C4-2B (cell line): ENCODE measurements at regions not wholly inside any gene's neighbourhood (a gene's known extent, or its start where the extent isn't known, plus 50 kb on each side); places are given as distances from the start of the nearest gene placed in this dataset.

Experiments used
- ZFX ChIP-seq: fragments of 450-650 bp; IDR thresholded peaks from 2 replicates; pipeline ENCODE4 v1.6.1; 2017
- TF ChIP-seq, protein P1 (sequence below): fragments of 450-650 bp; conservative IDR thresholded peaks from 2 replicates; pipeline ENCODE4 v1.5.1; 2017; ENCODE audit warnings: mild to moderate bottlenecking

DNA sequence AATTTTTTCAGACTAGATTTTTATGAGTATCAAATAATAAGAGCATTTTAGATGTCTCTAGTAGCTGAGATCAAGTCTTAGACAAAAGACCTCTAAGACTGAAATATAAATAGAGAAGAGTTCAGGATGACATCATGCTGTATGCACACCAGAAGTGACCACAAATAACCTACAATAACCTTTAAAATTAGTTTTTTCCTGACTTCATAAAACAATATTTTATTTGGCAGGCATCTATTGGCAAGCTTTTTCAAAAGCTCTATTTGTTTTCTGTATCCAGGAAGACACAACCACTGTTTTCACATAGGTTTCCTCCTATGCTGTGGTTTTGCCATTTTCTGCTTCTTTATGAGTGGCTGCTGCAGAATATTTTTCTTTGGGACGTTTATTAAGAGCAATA, 359.1 kb downstream of the CRPPA start:
- TF ChIP-seq, protein P1, sequence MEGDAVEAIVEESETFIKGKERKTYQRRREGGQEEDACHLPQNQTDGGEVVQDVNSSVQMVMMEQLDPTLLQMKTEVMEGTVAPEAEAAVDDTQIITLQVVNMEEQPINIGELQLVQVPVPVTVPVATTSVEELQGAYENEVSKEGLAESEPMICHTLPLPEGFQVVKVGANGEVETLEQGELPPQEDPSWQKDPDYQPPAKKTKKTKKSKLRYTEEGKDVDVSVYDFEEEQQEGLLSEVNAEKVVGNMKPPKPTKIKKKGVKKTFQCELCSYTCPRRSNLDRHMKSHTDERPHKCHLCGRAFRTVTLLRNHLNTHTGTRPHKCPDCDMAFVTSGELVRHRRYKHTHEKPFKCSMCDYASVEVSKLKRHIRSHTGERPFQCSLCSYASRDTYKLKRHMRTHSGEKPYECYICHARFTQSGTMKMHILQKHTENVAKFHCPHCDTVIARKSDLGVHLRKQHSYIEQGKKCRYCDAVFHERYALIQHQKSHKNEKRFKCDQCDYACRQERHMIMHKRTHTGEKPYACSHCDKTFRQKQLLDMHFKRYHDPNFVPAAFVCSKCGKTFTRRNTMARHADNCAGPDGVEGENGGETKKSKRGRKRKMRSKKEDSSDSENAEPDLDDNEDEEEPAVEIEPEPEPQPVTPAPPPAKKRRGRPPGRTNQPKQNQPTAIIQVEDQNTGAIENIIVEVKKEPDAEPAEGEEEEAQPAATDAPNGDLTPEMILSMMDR, result no peak
- no peak for TF ChIP-seq ZFX
